Lower leg skin (tissue), 4 donors: ENCODE measurements at regions not wholly inside any gene's neighbourhood (a gene's known extent, or its start where the extent isn't known, plus 50 kb on each side); places are given as distances from the start of the nearest gene placed in this dataset.

Experiments
- DNase-seq, 2 donors: peaks; one replicate each; pipeline ENCODE4 v3.0.0-alpha.2; 2019; ENCODE audit warnings: low spot score in 2 of 2
- H3K4me3 ChIP-seq: fragments of 200-600 bp; sonication (generic); 2 replicates; pipeline ENCODE4 v1.5.1; 2017; ENCODE audit warnings: mild to moderate bottlenecking, low read depth; ENCODE audit not compliant: poor library complexity, severe bottlenecking
- POLR2A ChIP-seq, 2 donors: fragments of 450-650 bp; IDR thresholded peaks; one replicate each; pipeline ENCODE4 v1.6.1; 2016 to 2017; ENCODE audit warnings: antibody characterized with exemption in 2 of 2, mild to moderate bottlenecking in 1 of 2, moderate library complexity in 1 of 2
- WGBS, 2 donors: methylation state at CpG; one replicate each; pipeline ENCODE4 v1.1.5; 2018; 5-methylcytosine and 5-hydroxymethylcytosine counted together
- intact Hi-C: fragments of 100-400 bp; cut with DNase I; formaldehyde crosslinking; loops from one replicate; pipeline ENCODE4 v1.15.0; 2023; ENCODE audit warnings: low total_unique reads
- TF ChIP-seq, protein P1 (sequence below), 3 donors: fragments of 450-650 bp; IDR thresholded peaks; one replicate each; pipeline ENCODE4 v1.5.1; 2016; ENCODE audit warnings: antibody characterized with exemption in 3 of 3, mild to moderate bottlenecking in 3 of 3, moderate library complexity in 2 of 3

DNA sequence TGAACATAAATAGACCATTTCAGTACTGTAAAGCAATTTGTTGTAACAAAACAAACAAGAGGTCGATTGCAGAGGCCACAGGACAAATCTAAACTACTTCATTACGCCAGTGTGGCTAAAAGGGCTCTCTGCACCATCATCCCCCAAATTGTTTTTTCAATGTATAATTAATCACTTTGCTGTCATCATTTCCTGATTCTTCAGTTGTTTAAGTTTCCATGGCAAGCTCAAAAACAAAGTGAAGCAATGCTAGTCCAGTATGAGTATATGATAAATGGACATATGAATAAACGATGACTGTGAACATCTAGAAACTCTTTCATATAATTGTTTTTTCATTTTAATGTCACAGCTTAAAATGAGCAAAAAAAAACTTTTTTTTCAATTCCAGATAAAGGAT, 235.4 kb upstream of the FGF13 start:
- intact Hi-C loops: no loop called here
- H3K4me3 ChIP-seq: no peak overlapping the region
- TF ChIP-seq POLR2A (IDR thresholded peaks at IDR 0.05): no peak
- TF ChIP-seq, protein P1, sequence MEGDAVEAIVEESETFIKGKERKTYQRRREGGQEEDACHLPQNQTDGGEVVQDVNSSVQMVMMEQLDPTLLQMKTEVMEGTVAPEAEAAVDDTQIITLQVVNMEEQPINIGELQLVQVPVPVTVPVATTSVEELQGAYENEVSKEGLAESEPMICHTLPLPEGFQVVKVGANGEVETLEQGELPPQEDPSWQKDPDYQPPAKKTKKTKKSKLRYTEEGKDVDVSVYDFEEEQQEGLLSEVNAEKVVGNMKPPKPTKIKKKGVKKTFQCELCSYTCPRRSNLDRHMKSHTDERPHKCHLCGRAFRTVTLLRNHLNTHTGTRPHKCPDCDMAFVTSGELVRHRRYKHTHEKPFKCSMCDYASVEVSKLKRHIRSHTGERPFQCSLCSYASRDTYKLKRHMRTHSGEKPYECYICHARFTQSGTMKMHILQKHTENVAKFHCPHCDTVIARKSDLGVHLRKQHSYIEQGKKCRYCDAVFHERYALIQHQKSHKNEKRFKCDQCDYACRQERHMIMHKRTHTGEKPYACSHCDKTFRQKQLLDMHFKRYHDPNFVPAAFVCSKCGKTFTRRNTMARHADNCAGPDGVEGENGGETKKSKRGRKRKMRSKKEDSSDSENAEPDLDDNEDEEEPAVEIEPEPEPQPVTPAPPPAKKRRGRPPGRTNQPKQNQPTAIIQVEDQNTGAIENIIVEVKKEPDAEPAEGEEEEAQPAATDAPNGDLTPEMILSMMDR (IDR thresholded peaks at IDR 0.05): no peak
- DNase-seq: no peak
- 49 to 50% methylated on average over 3 of the region's 3 CpGs for WGBS, 2 donors

DNA sequence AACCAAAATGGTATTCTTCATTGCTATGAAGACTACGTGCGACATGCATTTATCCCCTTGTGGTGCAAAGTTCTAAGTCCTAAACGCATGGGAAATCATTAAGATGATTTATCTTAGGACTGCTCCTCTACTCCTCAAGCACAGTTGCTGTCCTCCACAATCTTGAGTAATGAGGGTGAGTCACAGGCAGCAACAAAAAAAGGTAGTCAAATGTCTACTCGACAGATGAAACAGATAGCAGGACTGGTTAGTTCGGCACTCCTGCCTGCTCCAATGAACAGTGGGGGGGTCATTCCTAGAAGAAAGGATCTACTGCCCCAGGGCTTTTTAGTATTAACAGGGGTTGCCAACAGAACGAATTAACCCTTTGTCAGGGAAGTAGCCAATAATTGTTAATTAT, 233.7 kb upstream of the FGF13 start:
- WGBS, 2 donors: 63 to 70% methylated on average over 6 of the region's 6 CpGs
- TF ChIP-seq POLR2A (IDR thresholded peaks at IDR 0.05): no peak
- TF ChIP-seq, protein P1 (IDR thresholded peaks at IDR 0.05): no peak
- intact Hi-C loops: no loop called here
- no peak overlapping the region for H3K4me3 ChIP-seq
- no peak for DNase-seq

DNA sequence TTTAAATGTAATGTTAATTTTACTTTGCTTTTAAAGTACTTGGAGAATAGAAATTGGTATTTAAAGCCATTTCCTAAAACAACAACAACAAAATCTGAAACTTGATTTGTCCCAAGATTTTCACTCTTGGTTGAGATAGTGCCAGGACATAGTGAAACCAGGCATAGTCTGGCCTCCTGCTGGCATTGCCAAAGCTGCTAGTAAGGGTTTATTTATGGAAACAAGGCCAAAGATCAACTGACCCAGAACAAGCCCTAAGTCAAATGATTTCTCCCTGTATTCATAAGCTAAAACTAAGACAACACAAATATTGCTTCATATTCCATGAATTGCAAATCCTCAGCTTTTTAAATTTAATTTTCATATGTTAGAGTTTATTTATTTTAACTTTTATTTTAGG, 227.5 kb upstream of the FGF13 start:
- TF ChIP-seq, protein P1 (IDR thresholded peaks at IDR 0.05): no peak
- no peak for TF ChIP-seq POLR2A (IDR thresholded peaks at IDR 0.05)
- no peak for DNase-seq
- no peak overlapping the region for H3K4me3 ChIP-seq
- intact Hi-C loops: no loop called here

DNA sequence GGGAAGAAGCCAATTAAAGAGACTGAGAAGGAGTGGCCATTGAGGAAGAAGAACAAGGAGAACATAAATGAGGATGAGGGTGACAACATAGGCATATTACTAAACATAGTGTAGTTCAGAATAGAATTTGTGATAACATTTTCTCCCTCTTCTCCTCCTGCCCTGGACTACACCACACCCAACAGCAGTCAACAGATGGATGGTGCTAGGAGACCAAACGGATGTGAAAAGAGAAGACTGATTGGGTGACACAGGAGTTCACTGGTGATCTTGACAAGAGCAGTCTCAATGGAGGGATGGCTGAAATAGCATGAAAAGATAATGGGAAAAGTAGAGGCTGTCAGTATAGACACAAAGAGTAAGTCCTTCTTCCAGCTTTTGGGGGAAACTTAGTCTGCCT, 226.5 kb upstream of the FGF13 start:
- TF ChIP-seq, protein P1 (IDR thresholded peaks at IDR 0.05): no peak
- TF ChIP-seq POLR2A (IDR thresholded peaks at IDR 0.05): no peak
- WGBS, 2 donors: 41 to 67% methylated on average over 1 of the region's 1 CpG
- no peak for DNase-seq
- no peak overlapping the region for H3K4me3 ChIP-seq
- intact Hi-C loops: no loop called here

DNA sequence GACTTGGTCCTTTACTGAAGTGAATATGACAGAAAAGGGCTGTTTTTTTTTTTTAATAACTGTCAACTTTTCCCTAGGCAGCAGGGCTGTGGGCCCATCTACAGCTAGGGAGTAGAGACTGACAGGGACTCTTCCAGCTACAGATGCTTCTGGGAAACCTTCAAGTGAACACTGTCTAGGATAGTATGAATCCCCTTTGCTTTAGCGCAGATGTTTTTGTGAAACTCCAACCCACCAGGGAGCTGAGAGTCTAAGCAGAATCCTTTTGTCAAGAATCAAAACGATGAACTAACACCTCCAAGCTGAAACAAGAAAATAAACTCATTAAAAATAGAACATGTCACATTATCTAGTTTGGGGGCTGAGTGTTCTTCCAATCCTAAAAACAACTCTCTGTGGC, 219.7 kb upstream of the FGF13 start:
- intact Hi-C loops: no loop called here
- no peak overlapping the region for H3K4me3 ChIP-seq
- no peak for TF ChIP-seq POLR2A (IDR thresholded peaks at IDR 0.05)
- TF ChIP-seq, protein P1 (IDR thresholded peaks at IDR 0.05): no peak
- no peak for DNase-seq
- 59 to 68% methylated on average over 2 of the region's 2 CpGs for WGBS, 2 donors

DNA sequence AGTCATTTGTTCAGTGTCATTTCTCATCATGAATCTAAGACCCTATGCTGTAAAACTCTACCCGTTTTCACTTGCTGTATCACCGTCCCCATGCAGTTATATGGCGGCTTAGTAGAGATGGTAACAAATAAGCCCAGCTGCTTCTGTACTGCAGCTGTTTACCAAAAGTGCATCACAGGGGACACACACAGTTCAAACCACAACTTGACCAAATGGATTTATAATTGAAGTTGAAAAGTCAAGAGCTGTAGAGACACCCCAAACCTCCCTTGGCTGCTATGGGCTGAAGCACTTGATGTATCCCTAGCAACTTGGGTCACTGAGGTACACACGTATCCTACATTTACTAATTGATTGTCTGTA, 219.0 kb upstream of the FGF13 start:
- DNase-seq: no peak
- WGBS, 2 donors: 85 to 86% methylated on average over 4 of the region's 4 CpGs
- intact Hi-C loops: no loop called here
- H3K4me3 ChIP-seq: no peak overlapping the region
- TF ChIP-seq, protein P1 (IDR thresholded peaks at IDR 0.05): no peak
- TF ChIP-seq POLR2A (IDR thresholded peaks at IDR 0.05): no peak
